Osteocyte (in vitro differentiated cells): ENCODE measurements at regions not wholly inside any gene's neighbourhood (a gene's known extent, or its start where the extent isn't known, plus 50 kb on each side); places are given as distances from the start of the nearest gene placed in this dataset.

Experiments used
- DNase-seq: peaks from one replicate; pipeline ENCODE4 v3.0.0; 2021; ENCODE audit warnings: mixed read lengths; ENCODE audit not compliant: unreplicated experiment; ENCODE audit errors: extremely low spot score
- H3K27ac Mint-ChIP-seq: one replicate; pipeline ENCODE4 v1.8.0; 2021; ENCODE audit warnings: mild to moderate bottlenecking, mixed read lengths; ENCODE audit not compliant: unreplicated experiment
- H3K27me3 Mint-ChIP-seq: one replicate; pipeline ENCODE4 v1.8.0; 2021; ENCODE audit warnings: mixed read lengths; ENCODE audit not compliant: unreplicated experiment
- H3K36me3 Mint-ChIP-seq: one replicate; pipeline ENCODE4 v1.8.0; 2021; ENCODE audit warnings: mixed read lengths; ENCODE audit not compliant: unreplicated experiment
- H3K4me1 Mint-ChIP-seq: one replicate; pipeline ENCODE4 v1.8.0; 2021; ENCODE audit warnings: mixed read lengths; ENCODE audit not compliant: unreplicated experiment
- H3K4me3 Mint-ChIP-seq: one replicate; pipeline ENCODE4 v1.8.0; 2021; ENCODE audit warnings: mild to moderate bottlenecking, moderate library complexity, mixed read lengths; ENCODE audit not compliant: unreplicated experiment
- H3K9me3 Mint-ChIP-seq: one replicate; pipeline ENCODE4 v1.8.0; 2021; ENCODE audit warnings: mixed read lengths; ENCODE audit not compliant: unreplicated experiment
- CTCF ChIP-seq: fragments of 200-600 bp; sonication (generic); IDR thresholded peaks from 2 replicates; pipeline ENCODE4 v1.5.0; 2021; ENCODE audit warnings: antibody characterized with exemption, mild to moderate bottlenecking, moderate library complexity

DNA sequence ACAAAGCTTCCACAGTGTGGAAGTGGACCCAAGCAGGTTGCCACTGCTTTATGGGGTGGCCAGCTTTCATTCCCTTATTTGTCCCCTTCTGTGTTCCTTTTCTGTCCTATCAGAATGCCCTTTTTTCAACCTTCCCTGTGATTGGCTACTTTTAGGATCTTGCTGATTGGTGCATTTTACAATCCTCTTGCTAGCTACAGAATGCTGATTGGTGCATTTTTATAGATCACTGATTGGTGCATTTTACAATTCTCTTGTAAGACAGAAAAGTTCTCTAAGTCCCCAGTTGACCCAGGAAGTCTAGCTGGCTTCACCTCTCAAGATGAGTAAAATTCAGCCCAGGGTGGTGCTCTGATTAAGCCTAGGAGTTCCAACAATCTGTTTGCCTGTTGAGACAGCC lies 157.2 kb upstream of the ERCC6L2 start:
- Mint-ChIP-seq H3K9me3 (peaks cover 13% of the 10 kb centered on the region), H3K4me3 (no peak overlapping the region), H3K27ac (no peak overlapping the region), H3K36me3 (no peaks in the 10 kb centered on the region), H3K27me3 (peaks cover 15% of the 10 kb centered on the region), H3K4me1 (peaks cover 2% of the 10 kb centered on the region)
- no peak for DNase-seq
- no peak for TF ChIP-seq CTCF

- Mint-ChIP-seq H3K27me3 (peaks cover 3% of the 10 kb centered on the region), H3K4me1 (peaks cover 2% of the 10 kb centered on the region), H3K27ac (no peak overlapping the region), H3K9me3 (peaks cover 13% of the 10 kb centered on the region), H3K4me3 (no peak overlapping the region), H3K36me3 (no peaks in the 10 kb centered on the region)
- no peak for TF ChIP-seq CTCF
- DNase-seq = no peak
These were observed 159.5 kb upstream of the ERCC6L2 start for GRCh38 chr9:95715868-95716435.

DNA sequence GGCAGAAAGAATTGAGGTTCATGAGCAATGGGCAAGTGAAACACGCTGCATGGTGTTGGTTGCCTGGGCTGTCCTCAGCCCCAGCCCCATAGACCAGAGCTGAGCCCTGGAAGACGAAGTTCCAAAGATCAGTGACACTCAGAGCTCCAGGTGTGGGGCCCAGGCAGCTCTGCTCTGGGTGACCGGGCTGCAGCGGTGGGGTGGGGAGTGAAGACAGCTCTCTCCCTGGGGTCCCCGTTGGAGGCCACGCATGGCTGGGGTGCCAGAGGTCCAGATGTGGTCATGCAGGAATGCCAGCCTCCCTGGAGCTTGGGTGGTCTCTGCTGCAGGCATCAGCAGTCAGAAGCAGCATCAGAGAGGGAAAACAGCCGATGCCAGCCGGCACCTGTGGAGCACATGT lies 165.0 kb upstream of the ERCC6L2 start:
- H3K27ac Mint-ChIP-seq = no peak overlapping the region
- H3K4me1 Mint-ChIP-seq = no peaks in the 10 kb centered on the region
- H3K27me3 Mint-ChIP-seq = peaks cover 13% of the 10 kb centered on the region
- no peak overlapping the region for H3K4me3 Mint-ChIP-seq
- H3K9me3 Mint-ChIP-seq = peaks cover 3% of the 10 kb centered on the region
- DNase-seq = no peak
- no peaks in the 10 kb centered on the region for H3K36me3 Mint-ChIP-seq
- no peak for TF ChIP-seq CTCF

DNA sequence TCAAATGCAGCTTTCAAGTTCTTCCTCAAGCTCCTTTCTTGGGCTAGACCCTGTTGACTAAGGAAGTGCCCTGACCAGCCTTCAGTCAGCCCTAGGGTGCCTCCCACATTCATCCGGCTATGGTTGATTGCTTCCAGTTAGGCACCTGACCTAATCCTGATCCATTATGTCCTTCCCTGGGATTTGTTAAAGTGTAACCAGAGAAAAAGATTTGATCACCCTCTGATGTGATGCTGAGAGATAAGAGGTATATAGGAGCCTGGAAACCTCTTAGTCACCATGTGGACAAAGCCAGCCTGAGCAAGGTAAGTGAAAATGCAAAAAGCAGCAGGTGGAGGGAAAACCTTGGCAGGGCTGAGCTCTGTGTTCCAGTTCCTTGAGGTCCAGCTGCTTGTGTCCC lies 178.8 kb upstream of the ERCC6L2 start:
- Mint-ChIP-seq H3K27ac (no peak overlapping the region), H3K36me3 (no peaks in the 10 kb centered on the region), H3K4me3 (no peak overlapping the region), H3K27me3 (peaks cover 26% of the 10 kb centered on the region), H3K9me3 (no peaks in the 10 kb centered on the region), H3K4me1 (no peaks in the 10 kb centered on the region)
- TF ChIP-seq CTCF = no peak
- no peak for DNase-seq

DNA sequence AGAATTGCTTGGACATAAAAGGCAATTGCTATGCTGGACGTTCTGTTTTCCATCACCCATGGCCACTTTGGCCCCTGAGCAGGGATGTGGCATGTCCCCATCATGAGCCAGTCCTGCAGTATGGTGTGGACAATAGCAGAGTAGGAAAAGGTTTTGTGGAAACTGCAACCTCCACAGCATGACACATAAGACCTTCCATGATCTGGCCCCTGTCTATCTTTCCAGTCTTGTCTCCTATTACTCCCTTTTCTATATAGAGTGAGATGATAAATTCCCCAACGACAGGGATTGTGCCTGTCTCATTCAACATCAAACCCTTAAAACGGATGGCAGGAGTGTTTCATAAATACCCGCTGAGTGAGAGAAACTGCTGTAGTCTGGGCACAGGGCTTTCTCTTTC lies 174.7 kb upstream of the PTCH1 start:
- no peaks in the 10 kb centered on the region for H3K4me1 Mint-ChIP-seq
- no peak overlapping the region for H3K27ac Mint-ChIP-seq

More for the DNA sequence above, 174.7 kb upstream of the PTCH1 start:
- TF ChIP-seq CTCF = no peak
- H3K4me3 Mint-ChIP-seq = no peak overlapping the region
- peaks cover 3% of the 10 kb centered on the region for H3K9me3 Mint-ChIP-seq
- H3K36me3 Mint-ChIP-seq = no peaks in the 10 kb centered on the region
- DNase-seq = no peak
- peaks cover 40% of the 10 kb centered on the region for H3K27me3 Mint-ChIP-seq
